Fibroblast of skin of right quadriceps (primary cell): ENCODE measurements at regions not wholly inside any gene's neighbourhood (a gene's known extent, or its start where the extent isn't known, plus 50 kb on each side); places are given as distances from the start of the nearest gene placed in this dataset.

Experiments
- DNase-seq: peaks from one replicate; pipeline ENCODE4 v3.0.0-alpha.2; 2013

DNA sequence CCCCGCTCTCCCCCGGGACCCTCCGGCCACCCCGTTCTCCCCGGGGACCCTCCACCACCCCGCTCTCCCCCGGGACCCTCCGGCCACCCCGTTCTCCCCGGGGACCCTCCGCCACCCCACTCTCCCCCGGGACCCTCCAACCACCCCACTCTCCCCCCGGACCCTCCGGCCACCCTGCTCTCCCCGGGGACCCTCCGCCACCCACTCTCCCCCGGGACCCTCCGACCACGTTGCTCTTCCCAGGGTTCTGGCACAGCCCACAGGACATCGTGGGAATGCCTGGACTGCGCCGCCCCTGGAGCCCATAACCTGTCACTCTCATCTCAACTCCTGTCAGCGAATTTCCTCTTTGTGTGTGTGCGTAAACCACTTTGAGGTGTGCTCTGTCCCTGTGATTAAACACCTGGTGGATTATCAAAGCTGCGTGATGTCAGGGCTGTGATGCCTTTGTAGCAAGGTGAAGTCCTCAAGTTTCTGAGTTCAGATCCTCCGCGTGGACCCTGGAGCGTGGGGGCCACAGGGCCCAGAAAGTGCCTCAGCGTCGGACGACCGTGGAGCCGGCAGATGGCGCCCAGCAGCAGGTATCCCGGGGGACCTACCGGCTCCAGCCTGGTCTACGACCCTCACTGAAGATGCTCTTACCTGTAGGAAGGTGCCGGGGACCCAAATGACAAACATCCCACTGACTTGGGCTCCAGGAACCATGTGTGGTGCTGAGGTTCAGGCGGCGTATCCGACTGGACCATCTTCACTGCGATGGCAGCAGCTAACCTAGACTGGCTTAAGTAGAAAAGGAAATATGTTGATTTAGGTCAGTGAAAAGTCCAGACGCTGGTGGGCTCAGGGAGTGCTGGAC lies 63.2 kb upstream of the GALNT9 start:
- no peak for DNase-seq

DNA sequence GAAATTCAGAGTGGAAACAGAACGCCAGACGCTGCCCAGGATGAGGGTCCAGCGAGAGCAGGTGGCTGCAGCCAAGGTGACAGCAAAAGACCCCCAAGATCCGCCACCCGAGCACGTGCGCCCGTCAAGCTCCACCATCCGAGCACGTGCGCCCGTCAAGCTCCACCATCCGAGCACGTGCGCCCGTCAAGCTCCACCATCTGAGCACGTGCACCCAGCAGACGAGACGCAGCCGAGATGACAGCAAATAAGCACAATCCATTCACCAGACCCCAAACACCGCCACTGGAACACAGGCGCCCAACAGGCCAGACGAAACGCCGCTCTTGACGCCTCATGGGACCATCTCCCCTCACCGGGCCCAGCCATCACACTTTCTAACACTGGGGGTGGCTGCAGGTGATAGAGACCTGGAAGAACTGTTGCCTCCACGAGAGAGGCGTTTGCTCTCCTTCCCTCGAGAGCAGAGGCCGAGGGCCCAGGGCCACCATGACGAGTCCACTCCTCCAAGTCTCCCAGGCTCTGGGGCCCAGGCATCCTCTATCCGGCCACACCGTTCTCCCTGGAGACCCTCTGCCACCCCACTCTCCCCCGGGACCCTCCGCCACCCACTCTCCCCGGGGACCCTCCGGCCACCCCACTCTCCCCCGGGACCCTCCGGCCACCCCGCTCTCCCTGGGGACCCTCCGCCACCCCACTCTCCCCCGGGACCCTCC lies 62.1 kb upstream of the GALNT9 start:
- DNase-seq = no peak

DNA sequence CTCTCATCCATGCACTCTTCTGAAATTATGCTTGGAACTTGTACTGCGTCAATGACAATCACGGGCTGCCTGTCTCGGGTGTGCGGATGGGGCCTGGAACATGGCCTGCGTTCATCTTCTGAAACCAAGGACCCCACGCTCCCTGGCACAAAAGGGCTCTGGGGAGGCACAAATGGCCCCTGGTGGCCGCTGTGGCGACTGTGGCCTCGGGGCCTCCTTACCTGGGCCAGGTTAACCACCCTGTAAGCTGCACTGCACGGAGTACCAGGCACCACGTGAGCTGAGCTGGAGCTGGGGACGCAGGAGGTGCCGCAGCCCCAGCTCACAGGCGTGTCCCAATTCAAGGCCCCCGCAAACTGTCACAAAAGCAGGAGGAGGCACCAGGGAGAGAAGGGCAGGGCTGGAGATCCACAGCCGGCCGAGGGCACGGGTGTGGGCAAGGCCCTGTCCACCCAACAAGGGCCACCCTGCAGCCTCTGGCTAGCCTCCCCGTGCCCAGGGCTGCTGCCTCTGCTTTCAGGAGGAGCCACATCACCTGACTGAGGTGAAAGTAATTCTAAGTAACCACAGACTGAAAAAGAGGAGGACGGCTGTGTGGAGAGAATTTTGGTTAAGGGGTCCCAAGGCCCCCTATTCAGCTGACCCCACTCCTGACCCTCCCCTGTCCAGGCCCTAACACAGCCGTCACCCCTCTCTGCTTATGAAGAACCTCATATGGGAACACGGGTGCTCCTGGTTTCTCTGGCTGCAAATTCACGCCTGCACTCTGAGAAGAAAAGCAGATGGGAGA lies 61.1 kb upstream of the GALNT9 start:
- no peak for DNase-seq

DNA sequence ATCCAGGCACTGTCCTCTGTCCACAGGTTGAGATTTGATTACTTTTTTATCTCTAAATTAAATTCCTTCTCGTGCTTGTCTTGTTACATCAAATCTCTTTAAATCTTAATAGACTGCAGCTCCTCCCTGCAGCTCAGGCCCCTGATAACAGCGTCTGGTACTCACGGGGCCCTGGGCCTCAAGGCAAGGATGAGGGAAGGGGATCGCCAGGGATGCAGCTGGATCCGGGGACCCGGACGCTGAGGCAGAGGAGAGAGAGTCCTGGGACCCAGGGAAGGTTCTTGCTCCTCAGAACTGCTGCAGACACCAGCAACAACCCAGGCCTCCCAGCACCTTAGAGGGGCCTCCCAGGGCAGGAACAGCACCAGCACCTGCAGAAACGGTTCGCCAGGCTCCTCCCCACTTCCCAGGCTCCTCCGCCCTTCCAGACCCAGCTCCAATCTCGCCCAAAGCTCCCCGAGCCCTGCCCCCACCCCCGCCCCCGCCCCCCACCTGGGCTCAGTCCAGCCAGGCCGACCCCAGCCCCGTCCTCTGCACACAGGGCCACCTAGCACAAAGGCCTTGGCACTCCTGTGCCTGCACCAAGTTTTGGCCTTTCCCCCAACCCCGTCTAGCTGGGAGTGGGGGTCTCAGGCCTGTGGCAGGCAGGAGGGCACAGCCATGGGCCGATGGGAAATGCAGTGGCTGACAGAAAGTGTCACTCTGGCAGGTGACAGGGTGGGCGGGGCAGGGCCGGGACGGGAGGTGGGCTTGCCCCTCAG lies 60.3 kb upstream of the GALNT9 start:
- DNase-seq = no peak

DNA sequence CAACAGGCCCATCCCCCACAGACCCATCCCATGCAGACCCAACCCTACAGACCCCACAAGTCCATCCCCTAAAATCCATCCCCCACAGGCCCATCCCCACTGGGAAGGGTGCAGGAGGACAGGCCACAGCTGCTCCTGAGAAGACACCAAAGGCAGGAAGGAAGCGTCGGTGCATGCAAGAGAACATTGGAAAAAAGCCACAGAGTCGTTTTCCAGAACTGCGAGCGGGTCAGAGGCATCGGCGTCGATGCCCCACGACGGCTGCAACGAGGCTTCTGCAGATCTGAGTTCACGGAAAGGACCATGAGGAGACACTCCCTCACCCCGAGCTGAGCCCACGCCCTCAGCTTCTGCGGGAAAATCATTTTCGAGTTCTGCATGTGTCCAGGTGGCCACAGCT lies 59.6 kb upstream of the GALNT9 start:
- no peak for DNase-seq

DNA sequence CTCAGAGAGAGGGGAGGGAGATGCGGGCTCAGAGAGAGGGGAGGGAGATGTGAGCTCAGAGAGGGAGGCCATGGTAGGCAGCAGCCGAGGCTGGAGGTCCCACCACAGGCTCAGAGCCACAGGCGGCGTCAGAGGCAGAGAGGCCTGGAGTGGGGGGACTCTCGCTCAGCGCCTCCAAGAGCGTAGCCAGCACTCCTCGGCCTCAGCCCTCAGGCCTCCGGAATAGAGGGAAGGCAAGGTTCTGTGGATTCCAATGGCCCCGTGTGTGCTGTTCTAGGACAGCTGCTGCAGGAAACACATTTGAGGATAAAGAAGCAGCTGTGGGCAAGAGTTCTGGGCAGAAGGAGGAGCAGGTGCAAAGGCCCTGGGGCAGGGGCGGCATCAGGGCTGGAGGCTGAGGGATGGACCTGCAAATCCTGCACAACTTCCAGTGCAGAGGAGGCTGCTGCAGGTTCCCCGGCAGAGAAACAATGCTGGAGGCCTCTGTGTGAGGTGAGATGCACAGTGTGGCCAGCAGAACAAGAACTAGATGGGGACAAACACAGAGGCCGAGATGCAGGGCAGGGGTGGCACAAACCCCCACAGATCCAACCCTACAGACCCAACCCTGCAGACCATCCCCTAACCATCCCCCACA lies 59.1 kb upstream of the GALNT9 start:
- no peak for DNase-seq

DNA sequence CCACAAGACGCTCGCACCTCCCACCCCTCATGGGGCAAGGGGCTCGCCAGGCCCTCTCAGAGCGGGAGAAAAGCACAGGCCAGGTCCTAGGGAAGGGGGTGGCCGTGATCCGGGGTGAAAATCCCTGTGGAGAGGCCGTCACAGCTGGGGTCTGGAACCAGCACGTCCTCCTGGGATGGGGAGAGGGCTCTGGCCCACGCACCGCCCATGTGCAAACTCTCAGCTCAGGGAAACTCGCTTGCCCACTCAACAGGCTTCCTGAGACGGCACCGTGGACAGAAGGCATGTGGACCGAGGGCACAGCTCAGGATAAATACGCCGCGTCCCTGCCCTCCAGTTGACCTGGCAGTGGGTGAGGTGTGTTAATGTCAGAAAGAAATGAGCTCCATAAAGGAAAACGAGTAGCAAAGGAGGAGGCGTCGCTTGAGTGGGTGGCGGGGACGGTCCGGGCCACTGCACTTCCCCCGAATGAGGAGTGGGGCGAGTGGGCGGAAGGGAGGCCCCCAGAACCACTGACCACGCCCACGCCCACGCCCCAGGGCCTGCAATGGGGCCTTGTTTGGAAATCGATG lies 57.6 kb upstream of the GALNT9 start:
- DNase-seq = no peak

GRCh38 chr12:132385923-132386751 lies 56.7 kb upstream of the GALNT9 start:
- no peak for DNase-seq

DNA sequence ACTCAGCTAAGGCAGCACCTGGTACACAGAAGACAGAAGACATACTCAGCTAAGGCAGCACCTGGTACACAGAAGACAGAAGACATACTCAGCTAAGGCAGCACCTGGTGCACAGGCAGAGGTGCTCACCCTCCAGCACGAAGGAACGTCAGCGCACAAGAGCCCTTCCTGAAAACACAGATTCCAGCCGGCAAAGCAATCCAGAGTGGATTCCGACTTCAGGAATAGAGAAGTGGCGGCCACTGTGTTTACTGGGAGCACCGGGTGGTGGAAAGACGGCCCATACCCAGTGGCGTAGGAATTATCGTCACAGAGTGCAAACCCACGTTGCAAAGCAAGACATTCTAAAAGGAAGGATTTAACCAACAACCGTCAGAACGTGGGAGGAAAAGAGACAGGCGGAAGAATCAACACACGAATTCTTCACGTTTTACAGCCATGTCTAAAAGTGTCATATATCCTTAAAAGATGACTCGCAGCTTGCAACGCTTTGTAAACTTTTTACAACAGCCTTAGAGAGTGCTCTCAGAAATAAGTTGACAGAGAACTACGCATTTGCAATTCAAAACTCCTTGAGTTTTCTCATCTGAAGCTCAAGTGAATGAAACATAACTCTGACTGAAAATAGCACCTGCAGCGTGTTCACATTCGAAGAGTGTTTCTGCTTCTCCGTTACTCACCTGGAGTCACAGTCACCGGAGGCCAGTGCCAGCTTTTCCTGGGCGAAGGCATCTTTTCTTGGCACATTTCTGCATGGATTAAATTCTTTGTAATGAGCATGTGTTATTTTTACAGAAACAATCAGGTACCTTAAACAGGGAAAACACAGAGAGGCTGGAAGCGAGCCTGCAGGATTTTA lies 55.8 kb upstream of the GALNT9 start:
- DNase-seq = no peak

- DNase-seq = no peak
These were observed 51.3 kb upstream of the GALNT9 start for GRCh38 chr12:132380641-132381040.

- no peak for DNase-seq
These were observed 50.6 kb upstream of the GALNT9 start for GRCh38 chr12:132379996-132380395.

DNA sequence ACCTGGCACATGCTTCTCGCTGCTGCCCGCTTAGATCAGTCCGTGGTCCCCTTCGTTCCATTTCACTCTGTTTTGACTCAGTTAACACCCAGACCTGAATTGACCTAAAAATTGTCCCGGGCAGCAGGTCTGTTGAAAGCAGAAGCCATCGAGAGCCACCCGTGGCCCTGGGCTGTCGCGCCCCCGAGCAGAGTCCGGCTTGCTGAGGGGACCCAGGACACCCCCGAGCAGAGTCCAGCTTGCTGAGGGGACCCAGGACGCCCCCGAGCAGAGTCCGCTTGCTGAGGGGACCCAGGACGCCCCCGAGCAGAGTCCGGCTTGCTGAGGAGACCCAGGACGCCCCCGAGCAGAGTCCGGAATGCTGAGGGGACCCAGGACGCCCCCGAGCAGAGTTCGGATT lies 50.2 kb upstream of the GALNT9 start:
- DNase-seq = no peak
